GM21423 (cell line): ENCODE measurements at regions not wholly inside any gene's neighbourhood (a gene's known extent, or its start where the extent isn't known, plus 50 kb on each side); places are given as distances from the start of the nearest gene placed in this dataset.
"Not testable (repeated sequence)": the region's sequence is repeated elsewhere in the genome, so short reads cannot be mapped to it uniquely, and the experiment has no call there.

Source experiments
- ATAC-seq: cut with Tn5 transposase; IDR thresholded peaks from one replicate; pipeline ENCODE4 v1.9.1; 2021; ENCODE audit warnings: mild to moderate bottlenecking, moderate library complexity; ENCODE audit not compliant: unreplicated experiment

- no peak for ATAC-seq
Observed at GRCh38 chr6:11961923-11962322, 50.2 kb upstream of the HIVEP1 start.

- no peak for ATAC-seq
Observed at GRCh38 chr6:11960909-11961779, 51.0 kb upstream of the HIVEP1 start.

- no peak for ATAC-seq
Observed at GRCh38 chr6:11956781-11957180, 55.3 kb upstream of the HIVEP1 start.

- ATAC-seq: no peak
Observed at GRCh38 chr6:11953641-11954040, 58.5 kb upstream of the HIVEP1 start.

- ATAC-seq: no peak
Observed at GRCh38 chr6:11952316-11952715, 59.8 kb upstream of the HIVEP1 start.

- no peak for ATAC-seq
Observed at GRCh38 chr6:11951868-11952267, 60.2 kb upstream of the HIVEP1 start.

- ATAC-seq: no peak
Observed at GRCh38 chr6:11950109-11950508, 62.0 kb upstream of the HIVEP1 start.

GRCh38 chr6:11947575-11947974 lies 64.5 kb upstream of the HIVEP1 start:
- ATAC-seq: no peak

- no peak for ATAC-seq
Observed at GRCh38 chr6:11947063-11947462, 65.0 kb upstream of the HIVEP1 start.

- no peak for ATAC-seq
Observed at GRCh38 chr6:11944111-11944510, 68.0 kb upstream of the HIVEP1 start.

GRCh38 chr6:11943060-11943459 lies 69.1 kb upstream of the HIVEP1 start:
- no peak for ATAC-seq

- ATAC-seq: no peak
Observed at GRCh38 chr6:11942185-11942864, 69.8 kb upstream of the HIVEP1 start.

GRCh38 chr6:11940532-11941166 lies 71.5 kb upstream of the HIVEP1 start:
- not testable (repeated sequence) for ATAC-seq

GRCh38 chr6:11938285-11938890 lies 73.7 kb upstream of the HIVEP1 start:
- no peak for ATAC-seq

GRCh38 chr6:11934638-11935037 lies 77.5 kb upstream of the HIVEP1 start:
- ATAC-seq: no peak

- not testable (repeated sequence) for ATAC-seq
Observed at GRCh38 chr6:11932892-11933291, 79.2 kb upstream of the HIVEP1 start.

GRCh38 chr6:11931296-11932035 lies 80.6 kb upstream of the HIVEP1 start:
- ATAC-seq: no peak

- not testable (repeated sequence) for ATAC-seq
Observed at GRCh38 chr6:11930834-11931233, 81.3 kb upstream of the HIVEP1 start.

- no peak for ATAC-seq
Observed at GRCh38 chr6:11930240-11930639, 81.9 kb upstream of the HIVEP1 start.

GRCh38 chr6:11929241-11929835 lies 82.8 kb upstream of the HIVEP1 start:
- no peak for ATAC-seq
